ENCODE measurements at regions not wholly inside any gene's neighbourhood (a gene's known extent, or its start where the extent isn't known, plus 50 kb on each side); places are given as distances from the start of the nearest gene placed in this dataset.

- ATAC-seq (no peak), DNase-seq (no peak)
- Histone ChIP-seq H3K27ac (no peak overlapping the region), H3K4me3 (no peak overlapping the region), H3K27me3 (ENCODE audit: low read depth) (no peaks in the 10 kb centered on the region), H3K36me3 (no peaks in the 10 kb centered on the region), H3K9me3 (no peaks in the 10 kb centered on the region), H3K4me1 (no peaks in the 10 kb centered on the region)
- TF ChIP-seq CTCF (IDR thresholded peaks at IDR 0.05) = no peak
- intact Hi-C loops (cut with DNase I) = no loop called here
Measured at GRCh38 chr3:117941015-117941414, 1093.6 kb downstream of the IGSF11 start.

GRCh38 chr3:117941756-117942155, 1092.9 kb downstream of the IGSF11 start:
- no peak for DNase-seq
- H3K27me3 ChIP-seq (ENCODE audit: low read depth) = no peaks in the 10 kb centered on the region
- no peaks in the 10 kb centered on the region for H3K36me3 ChIP-seq
- H3K4me3 ChIP-seq = no peak overlapping the region
- H3K9me3 ChIP-seq = no peaks in the 10 kb centered on the region
- no peaks in the 10 kb centered on the region for H3K4me1 ChIP-seq
- TF ChIP-seq CTCF (IDR thresholded peaks at IDR 0.05) = no peak
- ATAC-seq = no peak
- H3K27ac ChIP-seq = no peak overlapping the region
- intact Hi-C loops (cut with DNase I) = no loop called here

GRCh38 chr3:117954131-117954530, 1080.5 kb downstream of the IGSF11 start:
- H3K4me1 ChIP-seq = no peaks in the 10 kb centered on the region
- intact Hi-C loops (cut with DNase I) = no loop called here
- ATAC-seq (no peak), DNase-seq (no peak)
- TF ChIP-seq CTCF (IDR thresholded peaks at IDR 0.05) = no peak
- no peaks in the 10 kb centered on the region for H3K27me3 ChIP-seq (ENCODE audit: low read depth)
- H3K9me3 ChIP-seq = no peaks in the 10 kb centered on the region
- no peaks in the 10 kb centered on the region for H3K36me3 ChIP-seq
- H3K4me3 ChIP-seq = no peak overlapping the region
- no peak overlapping the region for H3K27ac ChIP-seq

GRCh38 chr3:117955196-117955595, 1079.5 kb downstream of the IGSF11 start:
- Histone ChIP-seq H3K9me3 (no peaks in the 10 kb centered on the region), H3K27ac (no peak overlapping the region), H3K4me3 (no peak overlapping the region), H3K27me3 (ENCODE audit: low read depth) (no peaks in the 10 kb centered on the region), H3K36me3 (no peaks in the 10 kb centered on the region), H3K4me1 (no peaks in the 10 kb centered on the region)
- DNase-seq (no peak), ATAC-seq (no peak)
- TF ChIP-seq CTCF (IDR thresholded peaks at IDR 0.05) = no peak
- intact Hi-C loops (cut with DNase I) = no loop called here

- ATAC-seq = no peak
- intact Hi-C loops (cut with DNase I) = no loop called here
Measured at GRCh38 chr3:117958027-117958426, 1076.6 kb downstream of the IGSF11 start.

More at GRCh38 chr3:117958027-117958426, 1076.6 kb downstream of the IGSF11 start:
- Histone ChIP-seq H3K9me3 (no peaks in the 10 kb centered on the region), H3K4me1 (no peaks in the 10 kb centered on the region), H3K36me3 (no peaks in the 10 kb centered on the region), H3K4me3 (no peak overlapping the region), H3K27me3 (ENCODE audit: low read depth) (no peaks in the 10 kb centered on the region), H3K27ac (no peak overlapping the region)
- DNase-seq = no peak
- TF ChIP-seq CTCF (IDR thresholded peaks at IDR 0.05) = no peak

All from lower lobe of right lung (tissue), 2 donors.